HG03060 (cell line): ENCODE measurements at regions not wholly inside any gene's neighbourhood (a gene's known extent, or its start where the extent isn't known, plus 50 kb on each side); places are given as distances from the start of the nearest gene placed in this dataset.

ENCODE experiments used
- ATAC-seq: cut with Tn5 transposase; IDR thresholded peaks from one replicate; pipeline ENCODE4 v1.9.1; 2021; ENCODE audit warnings: low read depth, moderate number of reproducible peaks; ENCODE audit not compliant: unreplicated experiment

GRCh38 chr2:84290537-84290936 lies 168.5 kb downstream of the SUCLG1 start:
- ATAC-seq, result no peak

- no peak for ATAC-seq
These were observed 170.8 kb downstream of the SUCLG1 start for GRCh38 chr2:84288293-84288692.

DNA sequence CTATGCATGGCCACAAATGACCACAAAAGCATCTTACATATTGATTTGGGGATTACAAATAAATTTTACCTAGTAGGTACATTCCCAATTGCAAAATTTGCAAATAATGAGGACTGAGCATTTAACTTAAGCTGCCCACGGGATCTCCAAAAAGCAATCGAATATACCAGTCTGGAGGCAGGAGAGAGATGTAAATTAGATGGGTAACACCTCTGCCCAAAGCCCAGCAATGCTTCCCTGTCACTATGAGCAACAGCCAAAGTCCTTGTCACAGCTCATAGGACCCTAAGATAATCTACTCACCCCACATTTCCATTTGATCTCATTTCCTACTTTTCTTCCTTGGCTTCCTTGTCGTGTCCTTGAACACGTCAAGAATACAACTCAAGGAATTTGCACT lies 172.2 kb downstream of the SUCLG1 start:
- no peak for ATAC-seq

DNA sequence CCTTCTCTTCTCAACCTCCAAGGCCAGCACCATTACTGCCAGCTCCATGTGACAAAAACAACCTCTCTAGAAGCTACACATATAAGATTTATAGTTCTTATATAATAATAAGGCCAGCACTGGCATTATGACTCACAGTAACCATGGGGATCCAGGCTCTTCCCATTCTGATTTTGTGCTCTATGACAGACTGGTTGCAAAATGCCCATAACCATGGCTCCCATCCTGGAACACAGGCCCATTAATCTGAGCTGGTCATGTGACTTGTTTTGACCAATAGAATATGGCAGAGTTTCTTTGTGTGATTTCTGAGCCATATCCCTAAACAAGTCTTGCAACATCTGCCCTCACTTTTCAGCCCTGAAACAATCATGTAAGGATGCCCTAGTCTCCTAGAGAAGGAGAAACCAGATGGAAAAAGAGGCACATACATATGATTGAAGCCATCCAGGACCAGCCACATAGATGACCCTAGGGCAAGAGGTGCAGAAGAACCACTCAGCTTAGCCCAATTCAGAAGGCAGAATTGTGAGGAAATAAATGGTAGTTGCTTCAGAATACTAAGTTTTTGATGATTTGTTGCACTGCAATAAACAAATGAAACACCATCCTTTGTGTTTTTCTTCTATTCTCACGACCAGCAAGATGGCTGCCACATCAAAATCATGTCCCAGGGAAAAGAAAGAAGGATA lies 173.9 kb downstream of the SUCLG1 start:
- ATAC-seq, result no peak

GRCh38 chr2:84283506-84283905 lies 175.6 kb downstream of the SUCLG1 start:
- ATAC-seq, result no peak

GRCh38 chr2:84281510-84281909 lies 177.6 kb downstream of the SUCLG1 start:
- ATAC-seq, result no peak

DNA sequence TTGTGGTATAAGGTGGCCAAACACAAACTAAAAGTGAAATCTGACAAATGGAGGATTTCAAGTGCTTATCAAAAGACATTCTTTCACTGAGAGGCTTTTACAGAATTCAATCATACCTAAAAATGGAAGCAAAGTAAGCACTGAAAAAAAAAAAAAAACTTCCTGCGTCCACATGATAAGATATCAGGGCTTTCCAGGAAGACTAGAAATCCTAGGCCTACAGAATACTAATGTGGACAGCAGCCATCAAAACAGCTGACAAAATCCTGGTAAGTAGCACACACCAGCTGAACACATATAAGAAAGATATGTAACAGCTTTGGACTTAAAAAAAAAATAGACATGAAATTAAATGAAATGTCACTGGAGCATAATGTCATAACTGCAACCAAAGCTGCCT lies 178.2 kb downstream of the SUCLG1 start:
- no peak for ATAC-seq

GRCh38 chr2:84278386-84278785 lies 180.7 kb downstream of the SUCLG1 start:
- ATAC-seq, result no peak

GRCh38 chr2:84276590-84277255 lies 182.4 kb downstream of the SUCLG1 start:
- no peak for ATAC-seq

DNA sequence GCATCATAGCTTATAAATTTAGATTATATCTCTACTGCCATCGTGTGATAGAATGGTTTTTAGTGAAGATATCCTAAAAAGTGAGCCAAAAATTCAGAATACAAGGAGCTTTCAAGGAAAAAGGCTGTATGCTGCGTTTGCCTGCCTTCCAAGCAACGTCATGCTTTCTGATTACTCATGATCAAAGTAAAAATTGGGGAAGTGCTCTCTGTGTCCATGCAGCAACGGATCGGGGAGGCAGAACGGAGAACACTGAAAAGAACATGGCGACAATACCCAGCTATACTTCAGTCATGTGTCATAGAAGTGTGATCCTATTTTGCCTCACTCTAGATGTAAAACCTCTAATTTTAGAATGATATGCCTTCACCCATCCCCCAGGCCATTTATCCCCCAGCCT lies 185.7 kb downstream of the SUCLG1 start:
- no peak for ATAC-seq

DNA sequence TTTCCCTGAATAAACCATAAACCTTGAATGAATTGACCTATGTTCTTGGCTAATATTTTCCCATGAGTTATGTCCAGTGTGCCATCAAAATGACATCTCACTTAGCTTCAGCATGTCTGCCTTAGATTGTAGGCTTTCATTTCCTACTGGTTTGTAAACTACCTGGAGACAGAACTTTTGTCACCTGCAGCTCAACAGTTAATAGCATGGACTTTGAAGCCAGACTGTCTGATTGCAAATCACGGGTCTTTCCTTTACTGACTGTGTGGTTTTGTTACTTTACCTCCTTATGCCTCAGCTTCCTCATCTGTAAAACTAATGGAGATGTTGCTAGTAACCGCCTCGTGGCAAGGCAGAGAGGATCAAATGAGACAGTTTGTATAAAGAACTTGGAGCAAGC lies 187.1 kb downstream of the SUCLG1 start:
- no peak for ATAC-seq

DNA sequence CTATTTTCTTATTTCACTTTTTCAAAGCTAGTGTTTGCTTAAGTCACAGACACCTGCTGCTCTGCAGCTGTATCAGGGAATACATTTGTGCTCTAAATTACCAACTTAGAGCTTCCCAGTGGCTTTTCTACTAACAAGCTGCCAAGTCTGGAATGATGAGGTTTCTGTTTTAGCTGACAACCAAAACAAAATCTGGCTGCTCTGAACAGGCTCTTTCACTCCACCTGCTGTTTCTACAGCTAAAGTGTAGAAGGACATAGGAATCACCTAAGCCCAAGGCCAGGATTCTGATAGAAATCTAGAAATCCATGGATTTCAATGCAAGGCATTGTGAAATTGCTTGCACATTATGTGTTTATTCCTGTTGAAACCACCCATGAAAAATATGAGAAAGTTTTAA lies 201.2 kb downstream of the SUCLG1 start:
- no peak for ATAC-seq

- ATAC-seq, result no peak
These were observed 207.3 kb downstream of the SUCLG1 start for GRCh38 chr2:84251651-84252302.

GRCh38 chr2:84249140-84249539 lies 209.9 kb downstream of the SUCLG1 start:
- no peak for ATAC-seq

GRCh38 chr2:84247532-84247931 lies 211.5 kb downstream of the SUCLG1 start:
- ATAC-seq, result no peak

GRCh38 chr2:84243788-84244733 lies 215.0 kb downstream of the SUCLG1 start:
- ATAC-seq, result no peak

- ATAC-seq, result no peak
These were observed 220.2 kb downstream of the SUCLG1 start for GRCh38 chr2:84238907-84239306.

DNA sequence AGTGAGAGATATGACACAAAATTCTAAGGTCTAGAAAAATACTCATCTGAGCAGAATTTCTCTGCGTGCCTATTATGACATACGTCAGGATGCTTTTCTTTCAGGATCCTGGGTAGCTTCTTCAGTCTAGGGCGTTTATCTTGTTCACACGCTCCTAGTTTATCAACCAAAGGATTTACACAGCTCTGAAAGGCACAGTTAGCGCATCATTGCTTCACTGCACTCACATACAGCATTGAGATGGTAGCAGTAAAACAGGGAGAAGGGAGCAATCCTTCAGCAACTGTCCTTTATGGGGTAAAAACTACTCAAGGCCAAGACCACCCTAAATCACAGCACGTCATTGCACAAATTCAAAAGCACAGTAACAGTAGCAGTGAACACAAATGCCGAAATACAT lies 222.8 kb downstream of the SUCLG1 start:
- ATAC-seq, result no peak

DNA sequence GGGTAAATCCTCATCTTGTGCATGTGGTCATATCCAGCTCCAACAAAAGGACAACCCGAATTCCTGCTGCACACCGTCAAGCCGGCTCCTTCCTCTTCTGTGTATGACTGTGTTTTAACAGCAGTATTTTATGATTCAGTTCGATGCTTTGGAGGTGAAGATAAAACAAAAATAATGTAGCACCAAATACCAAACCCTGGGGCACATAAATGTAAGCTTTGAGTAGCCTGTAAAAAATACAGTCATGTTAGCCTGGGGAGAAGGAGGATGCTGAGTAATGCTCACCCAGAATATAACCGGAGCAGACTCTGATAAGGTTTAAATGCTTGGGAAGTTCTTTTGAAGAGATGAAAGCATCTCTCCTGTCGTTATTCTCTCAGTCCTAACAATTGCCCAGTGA lies 225.0 kb downstream of the SUCLG1 start:
- no peak for ATAC-seq

- no peak for ATAC-seq
These were observed 227.6 kb downstream of the SUCLG1 start for GRCh38 chr2:84231478-84231877.

DNA sequence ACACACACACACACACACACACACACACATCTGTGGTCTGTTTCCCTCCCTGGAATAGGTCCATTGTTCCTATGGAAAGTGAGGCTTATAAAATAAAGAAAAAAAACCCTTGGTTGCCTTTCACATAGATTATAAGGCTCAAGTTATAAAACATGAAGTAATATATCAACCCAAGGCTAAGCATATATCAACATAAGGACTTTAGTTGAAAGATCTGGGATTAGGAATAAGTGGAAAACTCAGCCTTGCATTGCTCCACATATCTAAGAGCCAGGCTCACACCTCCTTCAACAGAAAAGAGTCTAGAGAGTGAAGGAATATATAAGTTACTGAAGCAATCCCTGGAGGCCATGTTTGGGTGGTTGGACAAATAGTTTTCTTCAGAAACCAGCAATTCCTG lies 235.0 kb downstream of the SUCLG1 start:
- no peak for ATAC-seq
